ENCODE measurements at regions not wholly inside any gene's neighbourhood (a gene's known extent, or its start where the extent isn't known, plus 50 kb on each side); places are given as distances from the start of the nearest gene placed in this dataset.
"Not testable (repeated sequence)": the region's sequence is repeated elsewhere in the genome, so short reads cannot be mapped to it uniquely, and the experiment has no call there.

DNA sequence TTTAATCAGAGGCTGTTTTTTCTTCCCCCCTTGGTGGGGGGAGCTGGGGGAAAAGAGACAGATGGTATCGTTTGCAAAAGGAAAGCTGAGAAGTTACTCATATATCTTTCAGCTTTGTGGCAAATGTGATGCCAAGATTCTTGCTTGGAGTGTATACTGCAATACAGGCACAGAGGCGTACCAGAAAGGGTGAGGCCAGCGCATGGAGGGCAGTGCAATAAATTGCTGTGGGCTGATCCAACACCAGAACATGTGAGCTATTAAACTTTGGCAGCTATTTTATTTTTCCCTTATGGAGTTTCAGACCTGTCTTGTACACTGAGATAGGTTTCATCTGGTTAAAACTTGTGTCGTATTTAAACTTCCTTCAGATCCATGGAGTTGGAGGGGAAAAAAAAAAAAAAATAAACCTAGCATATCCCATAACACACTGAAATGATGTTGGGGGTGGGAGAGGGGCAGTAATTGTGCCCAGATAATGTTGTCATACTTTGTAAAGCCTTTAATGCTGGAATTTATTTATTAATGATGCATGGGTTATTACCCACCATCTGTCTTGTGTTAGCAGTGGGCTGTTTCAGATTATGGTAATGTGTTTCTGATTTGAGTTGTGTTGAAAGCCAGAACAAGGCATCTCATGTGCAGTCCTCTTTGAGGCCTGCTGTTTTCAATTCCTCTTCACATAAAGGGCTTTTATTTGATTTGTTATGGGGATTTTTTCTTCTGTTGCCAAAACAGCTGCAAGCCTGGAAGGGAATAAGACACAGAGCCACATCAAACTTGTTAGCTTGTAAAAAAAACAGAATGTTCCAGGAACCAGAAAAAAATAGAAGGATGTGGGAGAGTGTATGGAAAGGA is 891.3 kb downstream of the TLE1 start:
- DNase-seq = no peak

DNA sequence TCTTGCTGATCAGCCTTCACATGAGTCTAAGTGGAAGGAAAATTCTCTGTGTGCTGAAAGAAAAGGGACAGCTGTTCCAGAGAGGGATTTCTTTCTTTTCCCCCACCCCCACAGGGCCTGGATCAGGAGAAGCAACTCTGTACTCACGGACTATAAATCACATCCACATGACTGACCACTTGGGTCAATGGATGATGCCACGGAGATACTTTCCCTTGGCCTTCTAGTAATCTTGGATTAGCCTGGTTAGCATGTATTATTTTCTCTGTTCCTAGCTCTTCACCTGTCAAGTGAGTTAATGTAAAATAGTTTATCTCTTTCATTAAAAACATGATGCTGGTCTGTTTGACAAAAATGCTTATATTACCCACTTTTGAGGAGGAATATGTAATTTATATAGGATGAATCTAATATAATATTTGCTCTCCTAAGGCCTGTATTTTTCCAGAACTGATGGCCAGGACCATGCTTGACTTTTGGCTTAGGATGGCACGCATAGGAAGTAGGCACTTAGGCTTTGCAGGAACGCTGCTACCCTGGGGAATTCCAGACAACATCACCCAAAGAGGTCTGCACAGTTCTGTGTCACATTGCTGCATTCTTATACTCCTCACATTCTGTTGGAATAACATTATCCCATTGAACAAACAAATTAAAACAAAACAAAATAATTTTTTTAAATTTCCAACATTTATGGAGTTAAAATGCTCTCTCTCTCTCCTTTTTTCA is 892.1 kb downstream of the TLE1 start:
- DNase-seq = no peak

DNA sequence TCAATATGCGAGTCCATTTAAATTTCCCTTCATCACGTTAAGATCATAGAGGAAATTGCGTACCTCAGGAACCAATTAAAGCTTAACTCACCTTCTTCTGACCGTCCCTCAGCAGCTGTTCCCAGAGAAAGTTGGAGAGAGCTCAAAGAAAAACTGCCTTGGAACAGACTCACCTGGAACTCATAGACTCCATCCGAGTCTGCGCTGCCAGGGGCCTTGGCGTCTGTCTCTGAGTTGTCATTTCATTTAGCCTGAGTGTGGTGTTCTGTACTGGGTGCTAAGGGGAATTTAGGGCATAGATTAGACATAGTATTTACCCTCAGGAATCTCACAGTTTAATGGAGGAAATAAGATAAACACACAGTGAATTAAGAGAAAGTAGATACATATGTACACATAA is 892.7 kb downstream of the TLE1 start:
- DNase-seq = no peak

DNA sequence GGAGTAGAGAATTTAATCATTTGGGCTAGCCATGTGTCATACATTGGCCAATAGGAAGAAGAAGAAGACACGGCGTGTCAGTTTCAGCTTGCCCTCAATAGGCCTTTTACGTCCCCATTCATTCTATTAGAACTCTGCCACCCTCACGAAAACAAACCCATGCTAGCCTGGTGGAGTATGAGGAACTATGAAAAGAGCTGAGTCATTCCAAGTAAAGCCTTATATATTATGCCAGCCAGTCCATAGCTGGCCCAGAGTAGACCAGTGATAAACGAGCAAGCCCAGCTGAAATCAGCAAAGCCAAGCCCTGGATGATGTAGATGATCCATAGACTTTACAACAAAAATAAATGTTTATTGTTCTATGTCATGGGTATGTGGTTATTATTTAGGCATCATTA is 895.1 kb downstream of the TLE1 start:
- no peak for DNase-seq

DNA sequence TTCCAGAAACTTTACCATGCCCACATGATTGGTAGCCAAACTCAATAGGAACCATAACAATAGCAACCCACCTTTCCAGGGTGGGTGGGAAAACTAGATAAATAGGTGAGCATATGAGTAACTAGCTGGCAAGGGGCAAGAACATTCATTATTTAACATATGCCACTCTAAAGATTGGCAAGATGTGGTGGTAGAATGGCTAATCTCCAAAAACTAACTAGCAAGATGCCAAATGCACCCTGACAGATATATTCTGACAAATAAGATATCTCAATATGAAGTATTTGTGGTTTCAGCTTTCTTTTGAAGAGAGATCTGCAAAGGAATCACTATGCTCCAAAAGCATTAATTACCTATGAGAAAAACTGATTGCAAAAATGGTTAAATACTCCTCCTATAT is 895.6 kb downstream of the TLE1 start:
- no peak for DNase-seq

DNA sequence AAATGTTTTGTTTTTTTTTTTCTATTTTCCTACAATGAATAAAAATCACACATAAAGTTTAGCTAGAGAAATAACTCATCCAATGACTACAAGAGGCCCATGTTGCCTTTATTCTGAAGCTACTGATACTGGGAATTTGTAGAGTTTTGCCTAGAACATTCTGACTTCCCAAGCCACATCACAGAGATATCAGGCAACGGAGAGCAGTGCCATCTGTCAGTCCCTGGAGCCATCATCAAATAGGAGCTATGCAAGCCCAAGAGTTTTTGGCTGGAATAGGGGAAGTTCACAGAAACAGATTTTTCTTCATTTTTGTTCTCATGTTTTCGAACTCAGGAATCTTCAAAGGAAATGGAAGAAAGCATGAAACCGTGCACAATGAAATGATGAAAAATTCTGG is 896.6 kb downstream of the TLE1 start:
- no peak for DNase-seq

DNA sequence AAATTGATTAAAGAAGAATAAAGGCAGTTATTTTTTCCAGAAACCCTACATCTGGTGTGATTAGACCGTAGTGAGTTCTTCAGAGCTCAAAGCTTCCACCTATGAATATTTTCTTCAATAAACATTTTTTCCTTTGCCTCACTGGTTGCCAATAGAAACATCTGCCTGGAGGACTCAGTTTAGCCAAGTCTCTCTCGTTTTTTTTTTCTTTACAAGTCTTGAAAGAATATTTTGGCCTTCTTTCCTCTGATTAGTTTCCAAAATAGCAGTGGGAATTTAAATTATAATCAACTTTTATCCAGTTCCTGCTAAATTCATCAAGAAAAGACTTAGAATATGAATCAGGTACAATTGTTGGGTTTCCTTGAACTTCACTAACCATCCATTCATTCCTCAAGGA is 897.5 kb downstream of the TLE1 start:
- DNase-seq = no peak

DNA sequence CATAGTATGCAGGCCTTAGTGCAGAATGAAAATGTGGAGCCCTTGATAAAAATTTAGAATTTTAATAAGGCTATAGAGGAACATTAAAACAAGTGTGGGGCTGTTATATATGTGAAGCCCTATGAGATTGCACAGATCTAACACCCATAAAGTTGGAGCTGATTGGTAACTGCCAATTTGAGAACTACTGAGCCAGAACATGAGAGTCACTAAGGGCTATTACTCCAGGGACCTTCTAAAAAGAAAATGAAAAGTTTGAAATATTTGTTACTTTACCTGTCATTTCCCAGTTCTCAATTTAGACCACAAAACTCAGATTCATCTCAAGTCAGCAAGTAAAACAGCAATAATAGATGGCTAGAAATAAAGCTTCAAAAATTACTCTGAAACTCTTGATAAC is 898.6 kb downstream of the TLE1 start:
- DNase-seq = no peak

DNA sequence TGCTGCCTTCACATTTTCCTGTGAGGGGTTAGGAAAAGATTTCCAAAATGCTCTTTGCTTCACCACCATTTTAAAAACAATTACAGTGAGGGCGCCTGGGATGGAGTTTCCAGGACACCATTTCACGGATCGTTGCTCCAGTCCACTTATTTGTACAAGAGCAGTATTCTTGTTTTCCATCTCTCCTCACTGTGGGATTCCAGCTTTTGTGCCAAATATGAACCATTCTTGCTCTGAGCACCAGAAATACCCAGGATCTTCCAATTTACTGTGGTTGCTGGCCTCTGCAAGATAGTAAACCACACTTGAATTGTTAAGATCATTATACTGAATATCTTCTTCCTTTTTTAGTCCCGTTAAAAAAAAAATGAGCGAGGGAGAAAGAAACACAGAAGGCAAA is 899.5 kb downstream of the TLE1 start:
- no peak for DNase-seq

DNA sequence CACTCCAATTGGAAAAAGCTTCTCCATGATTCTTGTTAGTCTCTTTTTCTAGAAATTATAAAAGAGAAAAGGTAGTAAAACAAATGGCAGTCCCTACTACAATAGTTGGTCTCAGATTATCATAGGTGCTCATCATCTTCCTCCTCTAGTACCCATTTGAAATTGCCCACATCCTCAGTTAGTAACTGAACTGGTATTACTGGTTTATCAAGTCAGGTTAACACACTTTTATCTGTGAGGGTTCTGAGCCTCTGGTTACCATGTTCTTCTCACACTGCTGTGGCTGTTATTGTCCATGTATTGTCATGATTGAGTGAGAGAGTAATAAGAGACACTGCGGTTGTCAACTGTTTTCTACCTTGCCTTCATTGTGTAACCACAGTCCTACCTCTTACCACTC is 901.7 kb downstream of the TLE1 start:
- no peak for DNase-seq

DNA sequence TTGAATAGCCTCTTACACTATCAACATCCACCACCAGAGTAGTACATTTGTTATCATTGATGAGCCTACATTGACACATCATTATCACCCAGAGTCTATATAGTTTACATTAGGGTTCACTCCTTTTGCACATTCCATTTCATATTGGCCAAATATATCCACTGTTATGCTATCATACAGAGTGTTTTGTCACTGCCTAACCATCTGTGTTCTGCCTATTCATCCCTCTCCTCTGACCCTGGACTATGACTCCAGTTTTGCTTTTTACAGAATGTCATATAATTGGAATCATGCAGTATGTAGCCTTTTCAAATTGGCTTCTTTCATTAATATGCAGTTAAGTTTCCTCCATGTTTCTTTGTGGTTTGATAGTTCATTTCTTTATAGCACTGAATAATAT is 904.7 kb downstream of the TLE1 start:
- DNase-seq = no peak

DNA sequence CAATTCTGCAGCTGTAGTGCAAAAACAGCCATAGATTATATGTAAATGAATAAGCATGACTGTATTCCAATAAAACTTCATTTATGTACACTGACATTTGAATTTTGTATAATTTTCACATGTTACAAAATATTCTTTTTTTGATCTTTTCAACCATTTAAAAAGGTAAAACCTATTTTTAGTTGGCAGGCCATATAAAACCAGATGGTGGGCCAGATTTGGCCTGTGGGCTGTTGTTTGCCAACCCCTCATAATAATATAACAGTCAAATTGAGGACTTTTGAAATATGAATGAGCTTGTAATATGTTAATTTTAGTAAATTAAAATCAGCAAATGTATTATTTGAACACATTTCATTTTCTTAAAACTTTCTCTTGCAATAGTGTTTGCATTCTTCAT is 913.4 kb downstream of the TLE1 start:
- no peak for DNase-seq

DNA sequence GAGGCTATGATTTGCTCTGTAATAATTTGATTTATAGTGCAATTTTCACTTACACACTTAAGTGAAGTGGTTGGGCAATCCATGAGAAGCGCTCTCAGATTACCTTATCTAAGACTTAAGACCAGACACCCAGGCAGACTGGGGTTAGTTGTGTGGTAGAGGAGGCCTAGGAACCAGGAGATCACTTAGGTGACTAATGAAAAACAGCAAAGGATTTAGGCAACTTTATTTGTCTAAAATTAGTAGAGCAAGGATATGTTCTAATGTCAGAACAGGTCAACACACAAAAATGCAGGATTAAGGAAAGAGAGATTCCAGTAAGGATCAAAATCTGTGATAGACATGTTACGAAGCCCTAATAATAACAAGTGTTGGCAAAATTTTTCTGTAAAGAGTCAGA is 913.8 kb downstream of the TLE1 start:
- no peak for DNase-seq

DNA sequence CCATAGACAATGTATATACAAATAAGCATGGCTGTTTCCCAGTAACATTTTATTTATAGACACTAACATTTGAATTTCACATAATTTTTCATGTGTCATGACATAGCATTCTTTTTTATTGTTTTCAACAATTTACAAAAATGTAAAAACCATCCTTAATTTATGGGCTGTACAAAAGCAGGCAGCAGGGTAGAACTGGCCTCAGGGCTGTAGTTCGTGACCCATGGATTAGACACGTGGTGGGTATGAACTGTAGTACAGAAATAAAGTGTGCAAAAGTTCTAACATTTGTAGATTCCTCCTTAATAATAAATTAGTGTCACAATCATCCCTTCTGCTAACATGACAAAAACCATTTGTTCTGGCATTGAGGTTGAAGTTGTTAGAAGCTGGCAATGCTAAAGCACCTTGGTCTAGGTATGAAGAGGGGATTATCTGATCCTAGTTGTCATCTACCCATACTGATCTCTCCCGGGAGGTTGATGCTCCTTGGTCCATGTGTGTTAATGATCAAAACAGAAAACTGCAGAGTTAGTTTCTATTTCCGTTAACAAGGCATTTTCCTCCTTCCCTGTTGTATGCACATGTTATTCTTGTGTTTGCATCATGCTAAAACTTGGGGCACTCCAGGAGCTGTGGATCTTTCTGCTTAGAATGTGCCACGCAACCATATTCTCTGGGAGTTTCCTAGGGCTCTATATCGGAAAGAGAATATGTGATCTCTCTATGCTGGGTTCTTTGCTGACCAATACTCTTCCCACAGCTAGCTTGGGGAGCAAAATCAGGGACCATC is 917.6 kb downstream of the TLE1 start:
- no peak for DNase-seq

DNA sequence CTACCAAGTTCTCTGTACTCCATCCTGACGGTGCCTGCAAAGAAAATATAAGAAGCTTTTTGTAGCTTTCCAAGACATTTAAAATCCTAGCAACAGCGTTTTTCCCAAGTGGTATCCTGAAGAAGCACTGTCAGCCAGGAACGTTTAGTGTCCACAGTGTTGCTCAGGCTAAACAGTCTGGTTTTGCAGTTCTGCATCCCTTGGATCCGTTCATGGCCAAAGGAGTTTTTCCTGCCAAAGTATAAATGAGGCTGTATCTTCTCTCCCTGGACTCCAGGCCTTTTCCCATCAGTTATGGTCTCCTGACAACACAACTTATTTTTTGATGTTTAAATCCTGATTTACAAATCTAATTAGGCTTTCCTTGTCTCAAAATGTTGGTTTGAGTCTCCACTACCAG is 925.8 kb downstream of the TLE1 start:
- no peak for DNase-seq

DNA sequence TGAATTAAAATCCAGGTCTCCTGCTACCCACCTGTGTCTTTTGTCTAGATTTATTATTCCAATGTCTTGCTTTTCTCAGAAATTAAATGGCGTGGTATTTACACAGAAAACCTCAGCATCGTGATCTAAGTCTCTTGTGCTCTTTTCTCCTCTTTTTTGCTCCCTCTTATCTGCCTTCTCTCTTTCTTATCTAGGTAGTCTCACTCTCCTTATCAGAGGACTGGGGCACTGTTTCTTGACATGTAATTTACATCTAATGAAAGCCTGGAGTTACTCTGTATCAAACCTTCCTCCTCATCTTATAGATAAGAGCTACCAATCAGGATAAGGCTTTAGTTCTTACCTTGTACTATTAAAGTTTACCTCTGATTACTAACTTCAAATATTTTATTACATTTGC is 933.8 kb downstream of the TLE1 start:
- DNase-seq = no peak

DNA sequence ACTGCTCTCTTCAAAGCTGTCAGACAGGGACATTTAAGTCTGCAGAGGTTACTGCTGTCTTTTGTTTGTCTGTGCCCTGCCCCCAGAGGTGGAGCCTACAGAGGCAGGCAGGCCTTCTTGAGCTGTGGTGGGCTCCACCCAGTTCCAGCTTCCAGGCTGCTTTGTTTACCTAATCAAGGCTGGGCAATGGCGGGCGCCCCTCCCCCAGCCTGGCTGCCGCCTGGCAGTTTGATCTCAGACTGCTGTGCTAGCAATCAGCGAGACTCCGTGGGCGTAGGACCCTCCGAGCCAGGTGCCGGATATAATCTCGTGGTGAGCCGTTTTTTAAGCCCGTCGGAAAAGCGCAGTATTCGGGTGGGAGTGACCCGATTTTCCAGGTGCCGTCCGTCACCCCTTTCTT is 942.3 kb downstream of the TLE1 start:
- DNase-seq = not testable (repeated sequence)

DNA sequence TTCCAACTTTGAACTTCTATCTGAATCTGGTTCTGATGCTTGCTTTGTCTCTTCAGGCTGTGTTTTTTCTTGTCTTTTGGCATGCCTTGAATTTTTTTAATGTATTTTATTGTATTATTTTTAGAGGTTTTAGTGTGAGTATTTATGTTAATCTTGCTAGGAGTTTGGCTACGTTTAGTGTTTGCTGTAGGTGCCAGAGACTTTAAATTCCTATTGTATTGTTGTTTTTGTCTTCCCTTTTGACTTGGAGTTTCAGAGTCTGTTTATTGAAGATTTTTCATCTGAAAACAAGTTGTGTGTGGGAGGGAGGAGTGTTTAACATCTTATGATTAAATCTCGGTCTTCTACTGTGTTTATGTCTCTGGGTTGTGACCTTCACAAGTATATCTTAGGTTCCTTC is 956.8 kb downstream of the TLE1 start:
- no peak for DNase-seq

DNA sequence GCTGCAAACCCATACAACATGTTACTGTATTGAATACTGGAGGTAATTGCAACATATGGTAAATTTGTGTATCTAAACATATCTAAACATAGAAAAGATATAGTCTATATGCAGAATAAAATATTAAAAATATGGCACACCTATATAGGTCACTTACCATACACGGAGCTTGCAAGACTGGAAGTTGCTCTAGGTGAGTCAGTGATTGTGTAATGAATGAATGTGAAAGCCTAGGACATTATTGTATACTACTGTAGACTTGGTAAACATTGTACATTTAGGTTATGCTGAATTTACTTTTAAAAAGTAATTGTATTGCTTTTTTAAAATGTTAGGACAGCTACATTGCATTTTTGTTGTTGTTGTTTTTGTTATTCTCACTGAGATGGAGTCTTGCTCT is 968.8 kb downstream of the TLE1 start:
- DNase-seq = no peak

DNA sequence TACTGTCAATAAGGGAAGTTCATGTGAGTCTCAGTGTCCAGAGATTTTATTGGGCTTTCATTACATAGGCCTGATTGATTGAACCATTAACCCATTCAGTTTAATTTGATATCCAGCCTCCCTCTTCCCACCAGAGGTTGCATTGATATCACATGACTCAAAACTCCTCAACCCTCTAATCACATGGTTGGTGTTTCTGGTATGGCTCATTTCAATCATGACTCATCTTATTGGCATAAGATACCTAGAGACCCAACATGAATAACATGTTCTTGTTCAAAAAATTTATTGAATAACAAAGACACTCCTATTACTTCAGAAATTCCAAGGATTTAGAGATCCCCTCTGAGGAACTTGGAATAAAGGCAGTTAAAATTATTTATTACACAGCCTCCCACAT is 982.2 kb downstream of the TLE1 start:
- no peak for DNase-seq

DNA sequence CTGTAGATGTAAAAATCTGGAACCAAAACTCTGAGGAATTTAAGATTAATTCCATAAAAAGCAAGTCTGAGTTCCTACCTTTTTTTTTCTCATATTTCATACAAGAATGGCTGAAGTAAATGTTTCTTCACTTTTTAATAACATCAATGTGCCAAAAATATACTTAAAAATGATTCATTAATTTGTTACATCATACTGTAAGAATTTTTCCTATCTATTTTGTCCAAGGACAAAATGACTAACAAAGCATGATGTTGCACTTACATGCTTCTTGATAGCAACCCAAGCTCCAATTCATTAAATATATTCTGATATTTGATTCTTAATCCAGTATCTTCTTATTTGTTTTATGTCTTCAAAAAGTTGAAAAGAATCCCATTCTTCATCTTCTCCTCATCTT is 988.3 kb downstream of the TLE1 start:
- no peak for DNase-seq

DNA sequence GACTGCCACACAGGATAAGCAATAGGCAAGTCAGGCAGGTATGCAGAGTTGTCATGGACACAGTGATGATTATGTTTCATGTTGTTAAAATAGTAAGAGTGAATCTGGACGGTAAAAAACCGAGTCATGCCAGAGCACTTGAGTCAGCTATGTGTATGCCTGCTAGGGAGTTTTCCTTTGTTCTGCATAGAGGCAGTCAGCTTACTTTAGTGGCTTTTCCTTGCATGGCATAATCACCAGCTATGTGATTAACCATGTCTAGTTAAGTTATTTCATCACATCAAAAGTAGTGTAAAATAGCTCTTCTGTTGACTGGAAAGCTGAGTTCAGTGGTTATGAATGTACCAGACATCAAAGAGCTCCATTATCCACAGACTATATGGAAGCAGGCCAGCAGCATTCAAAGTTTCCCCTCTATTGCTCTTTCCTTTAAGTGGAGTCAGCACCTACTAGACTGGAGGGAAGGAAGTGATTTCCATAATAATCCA is 989.8 kb downstream of the TLE1 start:
- peak; percentile 28 for DNase-seq

DNA sequence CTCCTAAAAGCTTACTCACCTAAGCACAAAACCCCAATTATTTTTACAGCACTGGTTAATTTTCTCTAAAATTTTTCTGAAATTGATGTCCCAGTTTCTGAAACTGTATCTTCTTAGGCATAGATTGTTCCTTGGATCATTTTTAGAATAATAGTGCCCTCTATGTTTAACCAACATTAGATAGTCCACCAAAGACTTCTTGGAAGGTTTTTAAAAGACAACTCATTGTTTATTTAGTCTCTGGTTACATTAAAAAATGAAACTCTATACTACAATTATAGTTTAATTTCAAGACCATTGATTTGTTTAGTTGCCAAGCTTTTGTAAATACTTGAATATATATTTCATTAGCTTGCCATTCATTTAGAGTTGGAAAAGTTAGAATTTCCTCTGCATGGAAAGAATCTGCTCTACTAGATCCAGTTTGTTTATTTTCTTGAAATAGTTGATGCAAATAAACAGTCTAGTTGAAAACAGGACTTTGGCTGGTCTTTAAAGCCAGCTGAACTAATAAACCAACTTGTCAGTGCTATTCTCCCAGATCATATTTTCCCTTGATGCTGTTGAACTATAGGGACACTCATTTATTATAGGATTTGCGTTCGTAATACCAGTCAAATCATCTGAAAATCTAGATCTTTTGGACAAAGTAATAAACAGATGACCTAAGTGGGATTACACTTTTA is 990.5 kb downstream of the TLE1 start:
- DNase-seq = no peak

Measured in amniotic stem cell (primary cell).